Endothelial cell of umbilical vein (primary cell): ENCODE measurements at regions not wholly inside any gene's neighbourhood (a gene's known extent, or its start where the extent isn't known, plus 50 kb on each side); places are given as distances from the start of the nearest gene placed in this dataset.

Source experiments
- BruUV-seq: library from RNA; stranded (reverse); fragments of 400-500 nt; replicated peaks from 2 replicates; lab custom pipeline; 2021; lab: Mats Ljungman, UMichigan
- CTCF ChIA-PET: fragments of 300-600, 350-600 bp; sonication (Branson Sonifier 250); formaldehyde crosslinking; loops from one replicate; lab custom pipeline; 2021; ENCODE audit warnings: antibody characterized with exemption, inconsistent platforms; lab: Charles Lee
- POLR2A ChIA-PET: fragments of 300-600, 350-600 bp; sonication (Branson Sonifier 250); formaldehyde crosslinking; loops from one replicate; lab custom pipeline; 2021; ENCODE audit warnings: antibody characterized with exemption, inconsistent platforms; lab: Charles Lee
- DNase-seq: peaks from one replicate; pipeline ENCODE4 v3.0.0-alpha.2; 2011; ENCODE audit warnings: low read depth, low spot score
- FAIRE-seq: peaks from 2 replicates; lab custom pipeline; 2011; peaks lifted over from hg19 to GRCh38; lab: Jason Lieb, UNC
- H2AFZ ChIP-seq: 2 replicates; pipeline ENCODE4 v1.6.0; 2012; ENCODE audit warnings: low read depth, low read length, control low read depth, inconsistent platforms
- H3K27ac ChIP-seq: 2 replicates; pipeline ENCODE4 v1.5.1; 2011; ENCODE audit warnings: low read depth, mild to moderate bottlenecking, control low read depth, low read length, moderate library complexity; ENCODE audit not compliant: insufficient read depth
- H3K27me3 ChIP-seq, 2 experiments: 2 replicates each; pipeline versions ENCODE4 v1.6.0 to v1.6.1; 2011; ENCODE audit warnings: low read length in 2 of 2, mixed read lengths in 1 of 2; ENCODE audit not compliant: control insufficient read depth in 2 of 2, insufficient read depth in 2 of 2
- H3K36me3 ChIP-seq, 2 experiments: 2 replicates in 1 of 2; 3 replicates in 1 of 2; pipeline ENCODE4 v1.5.1; 2011; ENCODE audit warnings: low read length in 2 of 2, mild to moderate bottlenecking in 1 of 2, moderate library complexity in 1 of 2; ENCODE audit not compliant: control insufficient read depth in 2 of 2, insufficient read depth in 2 of 2; ENCODE audit errors: extremely low read depth in 1 of 2
- H3K4me1 ChIP-seq: 3 replicates; pipeline ENCODE4 v1.5.1; 2011; ENCODE audit warnings: mild to moderate bottlenecking, low read length; ENCODE audit not compliant: control insufficient read depth, insufficient read depth; ENCODE audit errors: extremely low read depth
- H3K4me2 ChIP-seq: 2 replicates; pipeline ENCODE4 v1.6.1; 2011; ENCODE audit warnings: low read length, control low read depth, mixed read lengths; ENCODE audit not compliant: insufficient read depth
- H3K4me3 ChIP-seq, 3 experiments: fragments of 200-600 bp in 1 of 3; sonication (generic), shearing (Covaris generic) in 1 of 3; replicated peaks in 1 of 3; 2 replicates each; pipeline ENCODE4 v1.5.1; 2011 to 2016; ENCODE audit warnings: control low read depth in 3 of 3, low read length in 3 of 3, mild to moderate bottlenecking in 2 of 3, inconsistent platforms in 1 of 3, low read depth in 1 of 3, moderate library complexity in 1 of 3; ENCODE audit not compliant: insufficient read depth in 1 of 3
- H3K79me2 ChIP-seq: 2 replicates; pipeline ENCODE4 v1.6.0; 2012; ENCODE audit warnings: low read length, inconsistent platforms; ENCODE audit not compliant: control insufficient read depth, insufficient read depth
- H3K9ac ChIP-seq: replicated peaks from 2 replicates; pipeline ENCODE3; 2011; ENCODE audit warnings: low read length, control low read depth; ENCODE audit not compliant: insufficient read depth; ENCODE audit errors: extremely low read depth
- H3K9me1 ChIP-seq: replicated peaks from 3 replicates; pipeline ENCODE4 v1.6.0; 2011; ENCODE audit warnings: mild to moderate bottlenecking, low read length; ENCODE audit not compliant: control insufficient read depth, insufficient read depth; ENCODE audit errors: extremely low read depth
- H3K9me3 ChIP-seq: replicated peaks from 2 replicates; pipeline ENCODE4 v1.5.1; 2012; ENCODE audit warnings: low read length, inconsistent platforms; ENCODE audit not compliant: control insufficient read depth, insufficient read depth
- H4K20me1 ChIP-seq: replicated peaks from 2 replicates; pipeline ENCODE3; 2011; ENCODE audit warnings: mild to moderate bottlenecking, low read length; ENCODE audit not compliant: control insufficient read depth, insufficient read depth; ENCODE audit errors: extremely low read depth
- EZH2 ChIP-seq: IDR thresholded peaks from 2 replicates; pipeline ENCODE4 v1.6.1; 2012; ENCODE audit warnings: borderline replicate concordance, low read depth, mild to moderate bottlenecking, moderate library complexity, low read length, inconsistent platforms; ENCODE audit not compliant: severe bottlenecking
- FOS ChIP-seq: IDR thresholded peaks from 2 replicates; pipeline ENCODE4 v1.6.1; 2011; ENCODE audit warnings: mild to moderate bottlenecking, low read length, moderate library complexity, borderline replicate concordance; ENCODE audit not compliant: insufficient read depth
- GATA2 ChIP-seq: IDR thresholded peaks from 2 replicates; pipeline ENCODE4 v1.7.0; 2011; ENCODE audit warnings: low read depth, mild to moderate bottlenecking, moderate library complexity, mixed read lengths, low read length; ENCODE audit not compliant: insufficient read length, insufficient read depth
- JUN ChIP-seq: IDR thresholded peaks from 2 replicates; pipeline ENCODE4 v1.6.1; 2011; ENCODE audit warnings: borderline replicate concordance, low read depth; ENCODE audit not compliant: insufficient read length, insufficient read depth
- MYC ChIP-seq: IDR thresholded peaks from one replicate; pipeline ENCODE4 v1.6.1; 2011; ENCODE audit warnings: mild to moderate bottlenecking, low read depth, low read length
- POLR2A ChIP-seq: IDR thresholded peaks from 2 replicates; pipeline ENCODE4 v1.6.1; 2012; ENCODE audit warnings: low read depth, mild to moderate bottlenecking, control low read depth, low read length
- POLR2AphosphoS5 ChIP-seq: IDR thresholded peaks from 2 replicates; pipeline ENCODE4 v1.6.1; 2012; ENCODE audit warnings: low read depth, mild to moderate bottlenecking, control low read depth, low read length, moderate library complexity; ENCODE audit not compliant: insufficient read depth
- dilution Hi-C: fragments of 300-500 bp; cut with MboI; formaldehyde crosslinking; loops from one replicate; pipeline ENCODE4 v1.15.0; 2019; ENCODE audit warnings: low sequenced_read_pairs; ENCODE audit not compliant: extremely low pct_ligation_motif_present
- intact Hi-C: fragments of 100-400 bp; cut with micrococcal nuclease; formaldehyde crosslinking; loops from one replicate; pipeline ENCODE4 v1.10.0; 2022
- TF ChIP-seq, protein P1 (sequence below), 2 donors: IDR thresholded peaks; 1 replicate in 1 of 2; 2 replicates in 1 of 2; pipeline ENCODE4 v1.5.1; 2011; ENCODE audit warnings: low read length in 2 of 2, mild to moderate bottlenecking in 2 of 2, moderate library complexity in 2 of 2, control low read depth in 1 of 2, inconsistent platforms in 1 of 2, low read depth in 1 of 2; ENCODE audit not compliant: insufficient read depth in 1 of 2; ENCODE audit errors: extremely low read depth in 1 of 2
- TF ChIP-seq, protein P2 (sequence below): IDR thresholded peaks from 2 replicates; pipeline ENCODE4 v1.6.1; 2011; ENCODE audit not compliant: insufficient read depth, insufficient read length

- H4K20me1 ChIP-seq = no peaks in the 10 kb centered on the region
- H3K27me3 ChIP-seq = no peaks in the 10 kb centered on the region
- no peak for DNase-seq
- intact Hi-C loops = no loop called here
- H3K27ac ChIP-seq = no peak overlapping the region
- dilution Hi-C loops = no loop called here
- no peaks in the 10 kb centered on the region for H3K4me1 ChIP-seq
- no peak overlapping the region for H3K9ac ChIP-seq
- no peaks in the 10 kb centered on the region for H3K79me2 ChIP-seq
- no peaks in the 10 kb centered on the region for H3K9me1 ChIP-seq
- H2AFZ ChIP-seq = no peak overlapping the region
- ChIA-PET CTCF (no interaction called here), POLR2A (no interaction called here)
- no peaks in the 10 kb centered on the region for H3K36me3 ChIP-seq
- no peak overlapping the region for H3K4me2 ChIP-seq
- TF ChIP-seq EZH2 = no peak
- TF ChIP-seq, protein P1, sequence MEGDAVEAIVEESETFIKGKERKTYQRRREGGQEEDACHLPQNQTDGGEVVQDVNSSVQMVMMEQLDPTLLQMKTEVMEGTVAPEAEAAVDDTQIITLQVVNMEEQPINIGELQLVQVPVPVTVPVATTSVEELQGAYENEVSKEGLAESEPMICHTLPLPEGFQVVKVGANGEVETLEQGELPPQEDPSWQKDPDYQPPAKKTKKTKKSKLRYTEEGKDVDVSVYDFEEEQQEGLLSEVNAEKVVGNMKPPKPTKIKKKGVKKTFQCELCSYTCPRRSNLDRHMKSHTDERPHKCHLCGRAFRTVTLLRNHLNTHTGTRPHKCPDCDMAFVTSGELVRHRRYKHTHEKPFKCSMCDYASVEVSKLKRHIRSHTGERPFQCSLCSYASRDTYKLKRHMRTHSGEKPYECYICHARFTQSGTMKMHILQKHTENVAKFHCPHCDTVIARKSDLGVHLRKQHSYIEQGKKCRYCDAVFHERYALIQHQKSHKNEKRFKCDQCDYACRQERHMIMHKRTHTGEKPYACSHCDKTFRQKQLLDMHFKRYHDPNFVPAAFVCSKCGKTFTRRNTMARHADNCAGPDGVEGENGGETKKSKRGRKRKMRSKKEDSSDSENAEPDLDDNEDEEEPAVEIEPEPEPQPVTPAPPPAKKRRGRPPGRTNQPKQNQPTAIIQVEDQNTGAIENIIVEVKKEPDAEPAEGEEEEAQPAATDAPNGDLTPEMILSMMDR (IDR thresholded peaks at IDR 0.05; ENCODE audit: extremely low read depth in 1 of 2, insufficient read depth in 1 of 2, low read depth in 1 of 2, low read length in 2 of 2) = no peak
- no peak for TF ChIP-seq GATA2
- no peak for TF ChIP-seq POLR2AphosphoS5
- TF ChIP-seq FOS = no peak
- no peak for TF ChIP-seq JUN
- no peak for TF ChIP-seq POLR2A
- TF ChIP-seq MYC = no peak
- TF ChIP-seq, protein P2, sequence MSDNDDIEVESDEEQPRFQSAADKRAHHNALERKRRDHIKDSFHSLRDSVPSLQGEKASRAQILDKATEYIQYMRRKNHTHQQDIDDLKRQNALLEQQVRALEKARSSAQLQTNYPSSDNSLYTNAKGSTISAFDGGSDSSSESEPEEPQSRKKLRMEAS = no peak
- no peak for FAIRE-seq
- no peaks in the 10 kb centered on the region for H3K9me3 ChIP-seq
- H3K4me3 ChIP-seq = no peak overlapping the region
- no TSS peak for BruUV-seq
Observed at GRCh38 chr10:42885491-42886270, 103.1 kb downstream of the BMS1 start.
